HFFc6 (cell line): ENCODE measurements at regions not wholly inside any gene's neighbourhood (a gene's known extent, or its start where the extent isn't known, plus 50 kb on each side); places are given as distances from the start of the nearest gene placed in this dataset.

ENCODE experiments used
- DNase-seq: peaks from one replicate; pipeline ENCODE4 v3.0.0-alpha.2; 2018
- H3K27ac Mint-ChIP-seq: 2 replicates; pipeline ENCODE4 v1.8.0; 2020; ENCODE audit warnings: mild to moderate bottlenecking, mixed read lengths
- H3K27me3 Mint-ChIP-seq: 2 replicates; pipeline ENCODE4 v1.8.0; 2021; ENCODE audit warnings: mild to moderate bottlenecking, moderate library complexity, mixed read lengths; ENCODE audit not compliant: insufficient read depth
- H3K36me3 Mint-ChIP-seq: 2 replicates; pipeline ENCODE4 v1.8.0; 2021; ENCODE audit warnings: low read depth, mixed read lengths
- H3K4me1 Mint-ChIP-seq: 2 replicates; pipeline ENCODE4 v1.8.0; 2020; ENCODE audit warnings: low read depth, mixed read lengths
- H3K4me3 Mint-ChIP-seq: 2 replicates; pipeline ENCODE4 v1.8.0; 2020; ENCODE audit warnings: mild to moderate bottlenecking, moderate library complexity, mixed read lengths
- H3K9me3 Mint-ChIP-seq: 2 replicates; pipeline ENCODE4 v1.8.0; 2020; ENCODE audit warnings: mild to moderate bottlenecking, mixed read lengths
- CTCF ChIP-seq: fragments of 200-600 bp; sonication (generic); IDR thresholded peaks from 2 replicates; pipeline ENCODE4 v1.5.0; 2021; ENCODE audit warnings: antibody characterized with exemption, mild to moderate bottlenecking

GRCh38 chr11:116416852-116417251, 355.9 kb downstream of the BUD13 start:
- no peak for TF ChIP-seq CTCF
- Mint-ChIP-seq H3K4me3 (no peak overlapping the region), H3K4me1 (no peaks in the 10 kb centered on the region), H3K36me3 (peaks cover 6% of the 10 kb centered on the region; the same call in 1 of the 2 replicates), H3K9me3 (peaks cover 32% of the 10 kb centered on the region), H3K27ac (no peak overlapping the region), H3K27me3 (peaks cover 3% of the 10 kb centered on the region; the same call in 1 of the 2 replicates)
- DNase-seq: no peak

- no peaks in the 10 kb centered on the region for H3K4me1 Mint-ChIP-seq
- no peak overlapping the region for H3K27ac Mint-ChIP-seq
- no peak for TF ChIP-seq CTCF
- H3K4me3 Mint-ChIP-seq: no peak overlapping the region
- no peaks in the 10 kb centered on the region; the same call in 1 of the 2 replicates for H3K27me3 Mint-ChIP-seq
- DNase-seq: no peak
- peaks cover 6% of the 10 kb centered on the region; the same call in 1 of the 2 replicates for H3K36me3 Mint-ChIP-seq
- H3K9me3 Mint-ChIP-seq: peaks cover 42% of the 10 kb centered on the region
Measured at GRCh38 chr11:116415095-116415494, 357.7 kb downstream of the BUD13 start.

- no peak overlapping the region for H3K27ac Mint-ChIP-seq
- TF ChIP-seq CTCF: no peak
- peaks cover 6% of the 10 kb centered on the region; the same call in 1 of the 2 replicates for H3K36me3 Mint-ChIP-seq
- no peak for DNase-seq
- peaks cover 38% of the 10 kb centered on the region for H3K9me3 Mint-ChIP-seq
- no peak overlapping the region for H3K4me3 Mint-ChIP-seq
- H3K4me1 Mint-ChIP-seq: no peaks in the 10 kb centered on the region
- no peaks in the 10 kb centered on the region; the same call in 1 of the 2 replicates for H3K27me3 Mint-ChIP-seq
Measured at GRCh38 chr11:116414357-116414880, 358.4 kb downstream of the BUD13 start.

- no peak overlapping the region for H3K27ac Mint-ChIP-seq
- peaks cover 6% of the 10 kb centered on the region; the same call in 1 of the 2 replicates for H3K36me3 Mint-ChIP-seq
- H3K4me1 Mint-ChIP-seq: no peaks in the 10 kb centered on the region
- TF ChIP-seq CTCF: no peak
- no peak for DNase-seq
- no peaks in the 10 kb centered on the region; the same call in 1 of the 2 replicates for H3K27me3 Mint-ChIP-seq
- no peak overlapping the region for H3K4me3 Mint-ChIP-seq
- peaks cover 38% of the 10 kb centered on the region for H3K9me3 Mint-ChIP-seq
Measured at GRCh38 chr11:116413301-116414242, 359.2 kb downstream of the BUD13 start.

GRCh38 chr11:116412118-116412889, 360.5 kb downstream of the BUD13 start:
- DNase-seq: no peak
- Mint-ChIP-seq H3K4me3 (no peak overlapping the region), H3K4me1 (no peaks in the 10 kb centered on the region), H3K36me3 (peaks cover 10% of the 10 kb centered on the region; the same call in 1 of the 2 replicates), H3K27ac (no peak overlapping the region), H3K27me3 (no peaks in the 10 kb centered on the region; the same call in 1 of the 2 replicates), H3K9me3 (peaks cover 33% of the 10 kb centered on the region)
- no peak for TF ChIP-seq CTCF
